ENCODE measurements at regions not wholly inside any gene's neighbourhood (a gene's known extent, or its start where the extent isn't known, plus 50 kb on each side); places are given as distances from the start of the nearest gene placed in this dataset.

- no peak for TF ChIP-seq GATA3 (IDR thresholded peaks at IDR 0.05; ENCODE audit: low read depth, low read length)
- no peak for TF ChIP-seq GATA2 (IDR thresholded peaks at IDR 0.05; ENCODE audit: low read depth, low read length)
Observed at GRCh38 chr5:56649569-56649968, 165.8 kb upstream of the MAP3K1 start.

All from SH-SY5Y (cell line).